Astrocyte (in vitro differentiated cells and primary cell): ENCODE measurements at regions not wholly inside any gene's neighbourhood (a gene's known extent, or its start where the extent isn't known, plus 50 kb on each side); places are given as distances from the start of the nearest gene placed in this dataset.

Source experiments
- CTCF ChIP-seq: IDR thresholded peaks from 2 replicates; pipeline ENCODE4 v1.5.1; 2011; ENCODE audit warnings: low read depth, mild to moderate bottlenecking, inconsistent platforms, low read length, moderate library complexity; ENCODE audit not compliant: insufficient read depth
- EZH2 ChIP-seq: IDR thresholded peaks from 2 replicates; pipeline ENCODE4 v1.6.1; 2012; ENCODE audit warnings: mild to moderate bottlenecking, low read length, inconsistent platforms; ENCODE audit not compliant: insufficient read depth

DNA sequence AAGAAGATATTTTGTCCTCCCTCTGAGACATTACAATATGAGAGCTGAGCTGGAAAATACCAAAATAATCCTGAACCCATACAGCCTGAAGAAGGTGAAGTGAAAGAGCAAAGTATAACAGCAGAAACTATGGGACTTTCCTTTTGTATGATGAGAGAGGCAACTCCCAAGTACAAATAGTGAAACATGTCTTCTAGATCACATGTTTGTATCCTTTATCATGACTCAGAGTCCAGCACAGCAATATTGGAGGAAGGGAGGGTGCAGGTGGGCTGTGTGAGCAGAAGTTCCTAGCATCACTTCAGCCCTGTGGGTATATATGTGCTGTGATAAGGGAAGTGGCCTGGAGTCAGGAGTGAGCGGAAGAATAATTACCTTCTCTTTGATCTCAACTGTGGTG, 265.6 kb upstream of the NRXN1 start:
- no peak for TF ChIP-seq CTCF
- TF ChIP-seq EZH2: no peak
